IMR-90 (cell line): ENCODE measurements at regions not wholly inside any gene's neighbourhood (a gene's known extent, or its start where the extent isn't known, plus 50 kb on each side); places are given as distances from the start of the nearest gene placed in this dataset.

ENCODE experiments used
- ATAC-seq: fragments of 200-7000 bp; cut with Tn5 transposase; 2 replicates; pipeline ENCODE4 v1.9.1; 2020; ENCODE audit warnings: low read depth, mild to moderate bottlenecking, moderate library complexity
- BruUV-seq: library from RNA; stranded (reverse); fragments of 400-500 nt; replicated peaks from 2 replicates; lab custom pipeline; 2021; lab: Mats Ljungman, UMichigan
- CTCF ChIA-PET: fragments of 300-600 bp; formaldehyde crosslinking; extraction: SDS; loops from one replicate; lab custom pipeline; 2021; ENCODE audit warnings: antibody characterized with exemption; lab: Yijun Ruan, JAX
- POLR2A ChIA-PET: fragments of 300-600 bp; sonication (Branson Sonifier 250); formaldehyde crosslinking; loops from one replicate; lab custom pipeline; 2022; ENCODE audit warnings: antibody characterized with exemption; ENCODE audit not compliant: unreplicated experiment; lab: Charles Lee
- DNase-seq: peaks from one replicate; pipeline ENCODE4 v3.0.0; 2013
- H2AFZ ChIP-seq: replicated peaks from 2 replicates; pipeline ENCODE3; 2013; ENCODE audit warnings: low read length, mild to moderate bottlenecking; ENCODE audit not compliant: poor library complexity
- H2AK5ac ChIP-seq: 2 replicates; pipeline ENCODE4 v1.6.1; 2013; ENCODE audit warnings: low read depth, low read length, inconsistent platforms
- H2AK9ac ChIP-seq: replicated peaks from 2 replicates; pipeline ENCODE3; 2013; ENCODE audit warnings: mild to moderate bottlenecking, low read depth, low read length, moderate library complexity; ENCODE audit not compliant: poor library complexity
- H2BK120ac ChIP-seq: 2 replicates; pipeline ENCODE4 v1.6.1; 2013; ENCODE audit warnings: low read depth, low read length, inconsistent platforms
- H2BK15ac ChIP-seq: 3 replicates; pipeline ENCODE4 v1.6.1; 2013; ENCODE audit warnings: low read depth, low read length, inconsistent platforms
- H2BK20ac ChIP-seq: 2 replicates; pipeline ENCODE4 v1.6.1; 2013; ENCODE audit warnings: low read depth, mild to moderate bottlenecking, inconsistent platforms, low read length, moderate library complexity
- H2BK5ac ChIP-seq: 2 replicates; pipeline ENCODE4 v1.6.1; 2013; ENCODE audit warnings: mild to moderate bottlenecking, low read depth, low read length, inconsistent platforms; ENCODE audit not compliant: poor library complexity, severe bottlenecking
- H3K14ac ChIP-seq: replicated peaks from 2 replicates; pipeline ENCODE4 v1.6.1; 2013; ENCODE audit warnings: low read depth, low read length, inconsistent platforms
- H3K18ac ChIP-seq: 2 replicates; pipeline ENCODE4 v1.6.1; 2013; ENCODE audit warnings: low read depth, low read length, control low read depth
- H3K23ac ChIP-seq: 2 replicates; pipeline ENCODE4 v1.6.1; 2013; ENCODE audit warnings: low read depth, low read length, inconsistent platforms
- H3K27ac ChIP-seq: 2 replicates; pipeline ENCODE4 v1.5.1; 2013; ENCODE audit warnings: mild to moderate bottlenecking, control low read depth, low read length; ENCODE audit not compliant: insufficient read depth
- H3K27me3 ChIP-seq: 2 replicates; pipeline ENCODE4 v1.6.1; 2013; ENCODE audit warnings: low read length; ENCODE audit not compliant: control insufficient read depth, insufficient read depth
- H3K36me3 ChIP-seq: 2 replicates; pipeline ENCODE4 v1.6.1; 2013; ENCODE audit warnings: low read length, mixed read lengths; ENCODE audit not compliant: control insufficient read depth, insufficient read depth
- H3K4ac ChIP-seq: 2 replicates; pipeline ENCODE4 v1.6.1; 2013; ENCODE audit warnings: low read depth, low read length, inconsistent platforms
- H3K4me1 ChIP-seq: 2 replicates; pipeline ENCODE4 v1.6.1; 2013; ENCODE audit warnings: low read length, mixed read lengths; ENCODE audit not compliant: control insufficient read depth, insufficient read depth
- H3K4me2 ChIP-seq: 2 replicates; pipeline ENCODE4 v1.6.1; 2013; ENCODE audit warnings: low read depth, mild to moderate bottlenecking, control low read depth, low read length, moderate library complexity
- H3K4me3 ChIP-seq: 2 replicates; pipeline ENCODE4 v1.5.1; 2013; ENCODE audit warnings: low read depth, mild to moderate bottlenecking, control low read depth, low read length, moderate library complexity; ENCODE audit not compliant: insufficient read depth
- H3K56ac ChIP-seq: 2 replicates; pipeline ENCODE4 v1.6.1; 2013; ENCODE audit warnings: low read length, inconsistent platforms; ENCODE audit not compliant: insufficient read depth; ENCODE audit errors: extremely low read depth
- H3K79me1 ChIP-seq, 2 experiments: 2 replicates each; pipeline ENCODE4 v1.6.1; 2013; ENCODE audit warnings: low read length in 2 of 2, inconsistent platforms in 1 of 2, low read depth in 1 of 2
- H3K9ac ChIP-seq: 2 replicates; pipeline ENCODE4 v1.6.1; 2013; ENCODE audit warnings: low read depth, low read length, control low read depth
- H3K9me1 ChIP-seq: 2 replicates; pipeline ENCODE4 v1.6.1; 2013; ENCODE audit warnings: low read length, inconsistent platforms; ENCODE audit not compliant: insufficient read depth
- H3K9me3 ChIP-seq: 2 replicates; pipeline ENCODE4 v1.6.1; 2013; ENCODE audit warnings: low read length; ENCODE audit not compliant: control insufficient read depth, insufficient read depth
- H4K20me1 ChIP-seq: 2 replicates; pipeline ENCODE4 v1.6.1; 2013; ENCODE audit warnings: low read length, inconsistent platforms; ENCODE audit not compliant: insufficient read depth
- H4K5ac ChIP-seq: 2 replicates; pipeline ENCODE4 v1.6.1; 2013; ENCODE audit warnings: mild to moderate bottlenecking, low read depth, low read length, control low read depth
- H4K8ac ChIP-seq, 2 experiments: 2 replicates each; pipeline ENCODE4 v1.6.1; 2013; ENCODE audit warnings: low read depth in 2 of 2, low read length in 2 of 2, control low read depth in 1 of 2, inconsistent platforms in 1 of 2
- H4K91ac ChIP-seq: 2 replicates; pipeline ENCODE4 v1.6.1; 2013; ENCODE audit warnings: low read depth, low read length, inconsistent platforms; ENCODE audit not compliant: insufficient read depth
- BHLHE40 ChIP-seq: fragments of 150-350 bp; IDR thresholded peaks from 2 replicates; pipeline ENCODE4 v1.6.1; 2016; ENCODE audit warnings: mild to moderate bottlenecking, low read depth, low read length
- CEBPB ChIP-seq: IDR thresholded peaks from 2 replicates; pipeline ENCODE4 v1.6.1; 2012; ENCODE audit warnings: low read depth, low read length, improper control_type of control experiment
- CHD1 ChIP-seq: IDR thresholded peaks from 2 replicates; pipeline ENCODE4 v1.6.1; 2012; ENCODE audit warnings: low read depth, low read length, improper control_type of control experiment
- ELK1 ChIP-seq: fragments of 150-350 bp; IDR thresholded peaks from 2 replicates; pipeline ENCODE4 v1.6.1; 2016; ENCODE audit warnings: low read depth, mild to moderate bottlenecking, low read length, moderate library complexity, borderline replicate concordance
- FOS ChIP-seq: fragments of 150-350 bp; IDR thresholded peaks from 2 replicates; pipeline ENCODE4 v1.6.1; 2016; ENCODE audit warnings: low read depth, low read length
- MAFK ChIP-seq: IDR thresholded peaks from 2 replicates; pipeline ENCODE4 v1.6.1; 2012; ENCODE audit warnings: low read depth, low read length, improper control_type of control experiment
- MAZ ChIP-seq: IDR thresholded peaks from 2 replicates; pipeline ENCODE4 v1.6.1; 2012; ENCODE audit warnings: low read depth, mild to moderate bottlenecking, low read length, improper control_type of control experiment, moderate library complexity, borderline replicate concordance
- MXI1 ChIP-seq: IDR thresholded peaks from 2 replicates; pipeline ENCODE4 v1.6.1; 2012; ENCODE audit warnings: low read depth, mild to moderate bottlenecking, low read length, moderate library complexity, borderline replicate concordance
- NFE2L2 ChIP-seq: fragments of 150-350 bp; IDR thresholded peaks from 2 replicates; pipeline ENCODE4 v1.6.1; 2016; ENCODE audit warnings: low read depth, mild to moderate bottlenecking, low read length
- POLR2A ChIP-seq: IDR thresholded peaks from 2 replicates; pipeline ENCODE4 v1.6.1; 2012; ENCODE audit warnings: mild to moderate bottlenecking, low read depth, low read length
- RAD21 ChIP-seq: IDR thresholded peaks from 2 replicates; pipeline ENCODE4 v1.6.1; 2012; ENCODE audit warnings: low read length, improper control_type of control experiment
- RCOR1 ChIP-seq: IDR thresholded peaks from 2 replicates; pipeline ENCODE4 v1.6.1; 2012; ENCODE audit warnings: mild to moderate bottlenecking, low read length, improper control_type of control experiment; ENCODE audit not compliant: insufficient replicate concordance
- RFX5 ChIP-seq: IDR thresholded peaks from 2 replicates; pipeline ENCODE4 v1.8.0; 2012; ENCODE audit warnings: low read depth, mild to moderate bottlenecking, low read length, moderate library complexity
- SMC3 ChIP-seq: fragments of 150-350 bp; IDR thresholded peaks from 2 replicates; pipeline ENCODE4 v1.6.1; 2016; ENCODE audit warnings: low read depth, mild to moderate bottlenecking, antibody characterized with exemption, low read length, moderate library complexity
- WGBS, 2 experiments: methylation state at CpG; one replicate each; pipeline versions ENCODE4 v1.1.5 to v1.1.7; 2013; ENCODE audit warnings: missing lambda C conversion rate in 2 of 2; ENCODE audit not compliant: insufficient read length in 1 of 2; ENCODE audit errors: extremely low coverage in 2 of 2; 5-methylcytosine and 5-hydroxymethylcytosine counted together
- dilution Hi-C: fragments of 300-500 bp; cut with HindIII; formaldehyde crosslinking; loops from one replicate; pipeline ENCODE4 v1.14.3; 2018; ENCODE audit warnings: low sequenced_read_pairs; ENCODE audit not compliant: unreplicated experiment
- in situ Hi-C: fragments of 300-500 bp; cut with MboI; formaldehyde crosslinking; loops from 3 replicates; pipeline ENCODE4 v1.14.3; 2019; ENCODE audit warnings: low sequenced_read_pairs, inconsistent platforms, mixed read lengths
- intact Hi-C: fragments of 100-400 bp; cut with micrococcal nuclease; formaldehyde crosslinking; loops from 2 replicates; pipeline ENCODE4 v1.10.0; 2022
- TF ChIP-seq, protein P1 (sequence below): conservative IDR thresholded peaks from 2 replicates; pipeline ENCODE4 v1.5.1; 2012; ENCODE audit warnings: mild to moderate bottlenecking, low read depth, low read length, improper control_type of control experiment
- TF ChIP-seq, protein P2 (sequence below): fragments of 150-350 bp; IDR thresholded peaks from 2 replicates; pipeline ENCODE4 v1.6.1; 2017; ENCODE audit warnings: mild to moderate bottlenecking, antibody characterized with exemption, low read length, low read depth

DNA sequence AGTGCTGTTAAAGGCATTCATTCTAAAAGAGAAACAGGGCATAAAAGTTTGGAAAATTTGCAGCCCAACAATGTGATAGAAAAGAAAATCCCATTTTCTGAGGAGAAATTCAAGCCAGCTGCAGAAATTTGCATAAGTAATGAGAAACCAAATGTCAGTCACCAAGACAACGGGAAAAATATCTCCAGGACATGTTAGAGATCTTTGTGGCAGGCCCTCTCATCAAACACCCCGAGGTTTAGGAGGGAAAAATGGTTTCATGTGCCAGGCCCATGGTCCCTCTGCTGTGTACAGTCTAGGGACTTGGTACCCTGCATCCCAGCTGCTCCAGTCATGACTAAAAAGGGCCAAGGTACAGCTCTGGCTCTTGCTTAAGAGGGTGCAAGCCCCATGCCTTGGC lies 251.0 kb upstream of the FAR2 start:
- TF ChIP-seq, protein P1, sequence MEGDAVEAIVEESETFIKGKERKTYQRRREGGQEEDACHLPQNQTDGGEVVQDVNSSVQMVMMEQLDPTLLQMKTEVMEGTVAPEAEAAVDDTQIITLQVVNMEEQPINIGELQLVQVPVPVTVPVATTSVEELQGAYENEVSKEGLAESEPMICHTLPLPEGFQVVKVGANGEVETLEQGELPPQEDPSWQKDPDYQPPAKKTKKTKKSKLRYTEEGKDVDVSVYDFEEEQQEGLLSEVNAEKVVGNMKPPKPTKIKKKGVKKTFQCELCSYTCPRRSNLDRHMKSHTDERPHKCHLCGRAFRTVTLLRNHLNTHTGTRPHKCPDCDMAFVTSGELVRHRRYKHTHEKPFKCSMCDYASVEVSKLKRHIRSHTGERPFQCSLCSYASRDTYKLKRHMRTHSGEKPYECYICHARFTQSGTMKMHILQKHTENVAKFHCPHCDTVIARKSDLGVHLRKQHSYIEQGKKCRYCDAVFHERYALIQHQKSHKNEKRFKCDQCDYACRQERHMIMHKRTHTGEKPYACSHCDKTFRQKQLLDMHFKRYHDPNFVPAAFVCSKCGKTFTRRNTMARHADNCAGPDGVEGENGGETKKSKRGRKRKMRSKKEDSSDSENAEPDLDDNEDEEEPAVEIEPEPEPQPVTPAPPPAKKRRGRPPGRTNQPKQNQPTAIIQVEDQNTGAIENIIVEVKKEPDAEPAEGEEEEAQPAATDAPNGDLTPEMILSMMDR: no peak
- no peak for TF ChIP-seq RCOR1
- TF ChIP-seq RAD21: no peak
- no peak for TF ChIP-seq MAZ
- no peak for TF ChIP-seq SMC3
- TF ChIP-seq MAFK: no peak
- no peak for TF ChIP-seq POLR2A
- no peak for TF ChIP-seq NFE2L2
- TF ChIP-seq BHLHE40: no peak
- TF ChIP-seq FOS: no peak
- TF ChIP-seq MXI1: no peak
- TF ChIP-seq CEBPB: no peak
- TF ChIP-seq, protein P2, sequence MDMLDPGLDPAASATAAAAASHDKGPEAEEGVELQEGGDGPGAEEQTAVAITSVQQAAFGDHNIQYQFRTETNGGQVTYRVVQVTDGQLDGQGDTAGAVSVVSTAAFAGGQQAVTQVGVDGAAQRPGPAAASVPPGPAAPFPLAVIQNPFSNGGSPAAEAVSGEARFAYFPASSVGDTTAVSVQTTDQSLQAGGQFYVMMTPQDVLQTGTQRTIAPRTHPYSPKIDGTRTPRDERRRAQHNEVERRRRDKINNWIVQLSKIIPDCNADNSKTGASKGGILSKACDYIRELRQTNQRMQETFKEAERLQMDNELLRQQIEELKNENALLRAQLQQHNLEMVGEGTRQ: no peak
- no peak for TF ChIP-seq ELK1
- no peak for TF ChIP-seq CHD1
- no peak for TF ChIP-seq RFX5
- H4K5ac ChIP-seq: no peak overlapping the region
- dilution Hi-C loops (no loop called here), intact Hi-C loops (no loop called here), in situ Hi-C loops (no loop called here)
- H3K4me2 ChIP-seq: no peak overlapping the region
- H3K79me1 ChIP-seq: no peaks in the 10 kb centered on the region
- H3K4me3 ChIP-seq: no peak overlapping the region
- H3K4ac ChIP-seq: peak overlapping the region; percentile 63
- peak overlapping the region; percentile 22; the same call in 1 of the 3 replicates for H2BK15ac ChIP-seq
- H2BK120ac ChIP-seq: peak overlapping the region; percentile 88
- peak overlapping the region; percentile 28; the same call in 1 of the 2 replicates for H3K14ac ChIP-seq
- H4K20me1 ChIP-seq: no peaks in the 10 kb centered on the region
- peak overlapping the region; percentile 50 for H2BK20ac ChIP-seq
- peaks cover 10% of the 10 kb centered on the region for H3K9me3 ChIP-seq
- H3K23ac ChIP-seq: no peak overlapping the region
- H2AK5ac ChIP-seq: peak overlapping the region; percentile 28; the same call in 1 of the 2 replicates
- ChIA-PET POLR2A (no interaction called here), CTCF (no interaction called here)
- no CpG with 5 or more reads among the region's 2 CpGs for WGBS, 2 experiments
- no peak overlapping the region for H2BK5ac ChIP-seq
- DNase-seq (no peak), ATAC-seq (no peak)
- no peak overlapping the region for H3K9ac ChIP-seq
- H4K91ac ChIP-seq: 0 out of 2 replicates have a peak overlapping the region, but pooled peaks have one; percentile 20
- H3K18ac ChIP-seq: peak overlapping the region; percentile 18; the same call in 1 of the 2 replicates
- peaks cover 5% of the 10 kb centered on the region; the same call in 1 of the 2 replicates for H3K4me1 ChIP-seq
- no peaks in the 10 kb centered on the region for H3K9me1 ChIP-seq
- H2AFZ ChIP-seq: no peak overlapping the region
- no peaks in the 10 kb centered on the region for H3K36me3 ChIP-seq
- H2AK9ac ChIP-seq: no peak overlapping the region
- no peak overlapping the region for H3K56ac ChIP-seq
- H3K27me3 ChIP-seq: no peaks in the 10 kb centered on the region
- BruUV-seq: no TSS peak
- H3K27ac ChIP-seq: no peak overlapping the region
- H4K8ac ChIP-seq: peak overlapping the region in 1 of 2 experiments; percentile 14; a peak in 1 of 4 replicates
